Stimulated activated CD4-positive, alpha-beta T cell treated with anti-CD3 and anti-CD28 coated beads, Interleukin-2, amount 100 ng/mL, for 48 hours (primary cell): ENCODE measurements at regions not wholly inside any gene's neighbourhood (a gene's known extent, or its start where the extent isn't known, plus 50 kb on each side); places are given as distances from the start of the nearest gene placed in this dataset.

ENCODE experiments used
- DNase-seq, 2 donors: peaks; one replicate each; pipeline ENCODE4 v3.0.0-alpha.2; 2020

DNA sequence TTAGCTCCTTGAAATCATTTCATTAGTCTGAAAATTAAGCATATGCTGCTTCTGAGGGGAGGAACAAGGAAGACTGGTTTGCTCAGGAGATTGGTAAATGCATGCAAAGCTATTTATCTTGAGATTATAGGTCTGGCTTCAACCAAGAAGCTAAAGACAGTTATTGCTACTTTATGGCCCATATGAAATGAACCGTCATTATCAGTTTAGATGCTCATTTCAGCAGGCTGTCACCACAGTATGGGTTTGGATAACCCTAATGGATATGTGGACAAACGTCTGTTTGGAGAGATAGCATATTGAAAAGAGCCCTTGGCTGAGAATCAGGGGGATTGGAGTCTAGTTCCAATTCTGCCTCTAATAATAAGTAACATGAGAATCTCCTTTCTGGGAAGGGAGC is 922.6 kb downstream of the TUSC7 start:
- DNase-seq: no peak

DNA sequence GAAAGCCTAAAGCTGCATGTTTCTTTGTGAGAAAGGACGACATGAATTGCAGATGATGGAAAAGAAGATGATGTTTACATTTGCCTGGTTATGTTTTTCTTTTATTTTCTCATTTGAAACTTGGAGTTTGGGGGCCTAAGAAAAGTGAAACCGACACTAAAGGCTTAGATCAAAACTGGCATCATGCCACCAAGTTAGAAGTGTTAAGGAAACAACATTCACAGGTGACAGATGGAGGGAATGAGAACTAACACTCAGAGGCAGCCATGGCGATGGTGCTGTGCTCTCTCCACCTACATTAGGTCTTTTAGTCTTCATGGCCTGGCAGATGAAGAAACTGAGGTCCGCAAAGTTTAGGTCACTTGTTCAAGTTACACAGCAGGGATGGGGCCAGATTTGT is 923.6 kb downstream of the TUSC7 start:
- DNase-seq: no peak

DNA sequence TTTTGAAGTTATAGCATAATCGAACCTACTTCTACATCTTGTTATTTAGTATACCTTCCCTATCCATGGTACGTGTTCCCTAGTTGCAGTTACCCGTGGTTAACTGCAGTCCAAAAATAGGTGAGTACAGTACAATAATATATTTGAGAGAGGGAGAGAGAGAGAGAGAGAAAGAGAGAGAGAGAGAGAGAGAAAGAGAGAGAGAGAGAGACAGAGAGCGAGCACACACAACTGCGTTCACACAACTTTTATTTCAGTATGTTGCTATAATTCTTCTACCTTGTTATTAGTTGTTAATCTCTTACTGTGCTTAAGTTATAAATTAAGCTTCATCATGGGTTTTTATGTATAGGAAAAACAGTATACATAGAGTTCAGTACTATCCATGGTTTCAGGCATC is 928.1 kb downstream of the TUSC7 start:
- no peak for DNase-seq

DNA sequence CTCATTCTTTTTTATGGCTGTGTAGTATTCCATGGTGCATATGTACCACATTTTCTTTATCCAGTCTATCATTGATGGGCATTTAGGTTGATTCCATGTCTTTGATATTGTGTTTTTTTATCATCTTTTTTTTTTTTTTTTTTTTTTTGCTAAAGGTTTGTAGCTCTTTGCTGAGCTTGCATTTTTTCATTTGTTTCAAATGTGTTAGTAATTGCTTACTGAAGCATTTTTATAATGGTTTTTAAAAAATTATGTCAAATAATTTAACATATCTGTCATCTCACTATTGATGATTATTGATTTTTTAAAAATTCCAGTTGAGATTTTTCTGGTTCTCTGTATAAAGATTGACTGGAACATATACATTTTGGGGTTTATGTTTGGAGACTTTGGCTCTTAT is 934.6 kb downstream of the TUSC7 start:
- no peak for DNase-seq

DNA sequence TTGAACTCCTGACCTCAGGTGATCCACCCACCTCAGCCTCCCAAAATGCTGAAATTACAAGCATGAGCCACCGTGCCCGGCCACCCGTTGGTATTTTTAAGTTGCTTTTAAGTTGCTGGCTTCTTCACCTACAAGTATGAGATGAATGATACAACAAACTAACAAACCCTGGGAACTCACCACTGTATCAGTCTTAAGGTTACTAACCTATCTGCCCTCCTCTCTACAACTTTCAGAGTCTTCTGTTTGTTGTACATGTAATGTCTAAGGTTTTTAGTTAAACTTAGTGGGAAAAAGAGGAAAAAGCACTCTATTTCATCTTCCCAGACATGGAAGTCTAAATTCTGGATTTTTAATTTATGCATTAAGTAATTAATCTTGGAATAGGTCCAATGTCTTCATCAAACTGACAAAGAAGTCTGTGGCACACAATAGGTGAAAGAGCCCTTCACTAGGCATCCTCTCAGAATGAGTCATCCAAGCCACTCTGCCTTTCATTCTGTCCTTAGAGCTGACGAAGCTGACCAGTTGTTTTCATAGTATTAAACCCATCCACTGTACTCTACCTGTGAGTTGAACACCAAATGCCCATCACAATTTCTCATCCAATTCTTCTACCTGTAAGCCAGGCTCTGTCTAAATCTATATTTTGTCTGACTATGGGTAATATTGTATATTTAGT is 936.1 kb downstream of the TUSC7 start:
- DNase-seq: no peak

DNA sequence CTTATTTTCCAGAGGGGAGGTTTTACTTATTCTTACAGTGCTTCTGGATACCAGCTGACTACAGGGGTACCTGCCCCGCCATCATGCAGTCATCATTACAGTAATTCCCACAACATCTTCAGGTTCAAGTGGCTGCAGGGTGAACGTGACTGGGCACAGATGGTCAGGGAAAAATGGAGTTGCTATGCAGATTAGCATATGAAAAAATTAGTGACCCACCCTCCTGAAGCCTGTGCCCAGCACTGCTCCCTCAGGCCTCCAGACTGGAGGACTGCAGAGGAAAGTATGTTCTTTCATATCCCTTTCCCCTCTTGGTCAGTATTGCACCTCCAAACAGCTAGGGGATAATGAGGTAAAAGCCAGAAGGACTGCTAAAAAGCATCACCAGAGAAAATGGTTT is 937.9 kb downstream of the TUSC7 start:
- DNase-seq: no peak

DNA sequence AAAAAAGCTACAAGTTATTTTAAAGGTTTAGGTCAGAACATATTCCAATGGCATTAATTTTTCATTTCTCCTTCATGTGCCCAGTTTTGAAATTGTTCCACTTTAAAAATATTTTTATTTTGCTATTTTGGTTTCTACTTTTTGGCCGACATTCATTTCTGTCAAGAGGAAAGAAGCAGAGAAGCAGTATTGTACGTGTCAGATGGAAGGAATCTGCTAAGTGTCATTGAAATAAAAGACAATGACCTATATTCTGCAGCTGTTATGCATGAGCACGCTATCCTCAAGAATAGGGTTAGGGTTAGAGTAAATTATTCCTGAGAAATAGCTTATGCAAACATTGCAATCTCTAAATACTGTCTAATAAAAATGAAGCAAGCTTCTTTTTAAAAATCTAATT is 941.7 kb downstream of the TUSC7 start:
- no peak for DNase-seq

DNA sequence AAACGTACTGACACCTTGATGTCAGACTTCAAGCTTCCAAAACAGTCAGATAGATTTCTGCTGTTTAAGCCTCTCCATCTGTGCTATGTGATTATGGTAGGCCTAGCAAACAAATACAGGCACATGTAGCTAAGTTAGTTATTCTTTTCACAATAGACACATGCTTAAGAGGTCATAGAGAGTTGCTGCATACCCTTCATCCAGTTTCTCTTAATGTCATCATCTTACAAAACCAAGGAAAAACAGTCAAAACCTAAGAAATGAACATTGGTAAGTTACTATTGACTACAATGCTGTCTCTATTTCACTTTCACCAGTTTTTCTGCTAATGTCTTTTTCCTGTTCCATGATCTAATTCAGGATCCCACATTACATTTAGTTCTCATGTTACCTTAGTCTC is 946.8 kb downstream of the TUSC7 start:
- no peak for DNase-seq

DNA sequence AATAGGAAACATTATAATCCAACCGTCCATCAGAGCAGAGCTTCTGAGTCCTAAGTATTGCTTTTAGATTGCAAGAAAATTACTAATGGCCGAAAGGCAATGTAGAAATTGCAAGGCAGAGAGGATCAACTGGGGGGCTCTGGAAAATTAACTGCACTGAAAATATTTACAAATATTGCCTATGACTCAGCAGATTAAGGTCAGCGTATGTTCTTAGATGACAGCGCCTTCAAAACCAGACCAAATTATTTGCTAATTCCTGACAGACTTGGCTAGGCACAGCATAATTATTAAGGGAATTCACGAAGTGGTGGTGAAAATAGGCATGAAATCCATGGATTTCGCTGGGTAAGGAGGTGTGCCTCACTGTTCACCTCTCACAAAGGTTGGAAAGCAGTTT is 947.7 kb downstream of the TUSC7 start:
- no peak for DNase-seq

DNA sequence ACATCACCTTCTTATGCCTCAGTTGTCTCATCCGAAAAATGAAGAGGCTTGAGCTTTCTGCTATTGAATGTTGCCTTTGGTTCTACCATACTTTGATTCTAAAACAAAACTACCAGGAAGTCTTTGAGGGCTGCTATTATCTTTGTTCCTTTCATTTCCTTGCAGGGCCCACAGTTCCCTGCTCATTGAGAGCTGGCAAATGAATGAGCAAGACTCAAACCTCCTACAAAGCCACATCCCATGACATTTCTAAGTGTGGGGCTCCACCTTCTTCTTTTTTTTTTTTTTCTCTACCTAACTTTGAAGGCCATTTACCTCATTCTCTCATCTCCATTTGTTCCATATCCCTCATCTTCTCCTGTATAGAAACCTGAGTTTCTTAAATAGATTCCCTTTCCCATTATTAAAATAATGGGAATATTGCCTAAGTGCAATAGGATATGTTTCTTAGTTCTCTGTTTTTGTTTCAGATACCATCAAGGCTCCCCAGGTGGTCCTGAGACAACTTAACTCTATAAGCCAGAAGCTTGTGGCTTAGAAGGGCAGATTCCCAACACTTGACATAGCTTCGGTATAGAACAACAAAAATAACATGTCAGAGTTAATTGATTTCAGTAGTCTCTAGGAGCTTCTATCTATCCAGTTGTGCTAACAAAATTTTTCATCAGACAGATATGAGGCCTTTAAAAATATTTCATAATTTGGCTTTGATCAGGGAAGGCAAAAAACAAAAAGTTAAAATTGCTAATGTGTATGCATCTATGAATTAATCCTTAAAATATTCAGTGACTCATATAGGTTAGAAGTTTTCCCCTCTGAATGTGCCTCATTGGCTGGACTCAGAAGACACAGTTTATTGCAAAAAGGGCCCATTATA is 951.6 kb downstream of the TUSC7 start:
- no peak for DNase-seq

DNA sequence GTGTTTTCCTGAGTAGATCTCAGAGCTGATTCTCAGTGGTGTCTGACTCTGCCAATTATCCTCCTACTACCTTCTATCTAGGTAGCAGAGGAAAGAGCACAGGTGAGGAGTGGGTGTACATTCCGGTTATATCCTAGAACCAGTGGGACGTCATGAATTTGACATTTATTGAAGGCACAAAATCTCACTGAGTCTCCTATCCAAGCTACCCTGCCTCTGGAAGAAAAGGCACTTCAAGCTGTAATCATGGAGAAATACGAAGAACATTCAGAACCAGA is 952.2 kb downstream of the TUSC7 start:
- DNase-seq: no peak

DNA sequence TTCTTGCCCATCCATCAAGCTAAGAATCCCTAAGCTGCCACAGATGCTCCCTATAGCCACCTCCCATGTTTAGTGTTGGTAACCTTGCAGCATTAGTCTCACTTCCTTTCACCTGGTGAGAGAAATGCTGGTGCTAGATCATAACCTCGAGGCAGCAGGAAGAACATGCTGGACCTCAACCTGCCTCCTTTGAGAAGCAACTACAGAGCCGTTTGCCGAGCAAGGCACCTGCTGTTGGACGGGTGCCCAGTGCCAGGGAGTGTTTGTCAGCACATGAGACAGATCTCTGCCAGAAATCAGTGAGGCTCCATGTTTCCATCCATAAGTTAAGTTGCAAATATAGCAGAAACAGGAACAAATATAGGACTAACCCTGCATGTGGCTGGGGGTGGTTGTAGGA is 955.7 kb downstream of the TUSC7 start:
- DNase-seq: no peak

DNA sequence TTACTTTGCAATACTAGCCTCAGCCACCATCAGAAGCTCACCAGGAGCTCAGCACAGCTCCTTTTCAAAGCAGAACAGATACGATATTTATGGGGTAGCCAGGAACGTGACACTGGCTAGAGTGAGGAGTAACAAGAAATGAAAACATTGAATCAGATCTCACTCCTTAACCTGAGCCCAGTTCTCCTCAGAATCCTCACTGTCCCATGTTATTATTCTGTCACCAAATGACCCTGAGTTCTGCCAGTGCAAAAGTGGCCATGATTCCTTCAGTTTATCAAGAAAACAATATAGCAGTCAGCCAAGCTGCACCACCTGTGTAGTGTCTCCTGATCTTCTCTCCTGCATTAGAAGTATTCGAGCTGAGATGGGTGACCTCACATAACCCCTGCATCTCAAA is 956.7 kb downstream of the TUSC7 start:
- no peak for DNase-seq

DNA sequence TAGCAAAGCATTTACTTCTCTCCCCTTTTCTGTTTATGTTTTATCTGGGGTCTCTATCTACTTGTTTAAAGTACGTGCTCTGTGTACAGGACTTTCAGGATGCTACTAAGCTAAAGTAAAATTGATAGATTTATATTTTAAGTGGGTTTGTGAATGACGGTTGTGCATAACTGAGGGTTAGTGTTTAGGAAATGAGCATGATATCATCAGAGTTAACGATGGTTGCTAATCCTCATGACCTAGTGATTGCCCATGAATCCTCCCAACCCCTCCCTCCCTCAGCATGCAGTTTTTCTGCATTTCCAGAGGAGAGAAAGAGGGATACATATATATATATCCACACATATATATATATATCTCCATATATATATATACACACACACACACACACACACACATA is 957.2 kb downstream of the TUSC7 start:
- DNase-seq: no peak

DNA sequence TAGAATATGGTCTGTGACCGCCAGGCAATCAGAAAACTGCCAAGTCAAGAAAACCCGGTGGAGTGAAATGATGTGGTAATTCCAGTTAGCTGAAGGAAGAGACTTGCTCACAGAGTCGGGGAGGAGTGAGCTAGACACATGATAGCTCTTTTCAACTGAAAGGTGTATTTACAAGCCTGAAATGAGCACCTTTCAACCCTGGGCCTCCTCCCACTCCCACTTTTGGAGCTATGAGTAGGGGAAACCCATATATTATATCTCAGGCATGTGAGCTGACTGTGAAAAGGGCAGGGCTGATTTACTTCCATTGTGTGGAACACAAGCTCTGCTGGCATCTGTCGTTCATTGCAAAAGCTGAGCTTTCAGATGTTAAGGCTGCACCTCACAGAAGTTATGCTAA is 960.2 kb downstream of the TUSC7 start:
- DNase-seq: no peak

DNA sequence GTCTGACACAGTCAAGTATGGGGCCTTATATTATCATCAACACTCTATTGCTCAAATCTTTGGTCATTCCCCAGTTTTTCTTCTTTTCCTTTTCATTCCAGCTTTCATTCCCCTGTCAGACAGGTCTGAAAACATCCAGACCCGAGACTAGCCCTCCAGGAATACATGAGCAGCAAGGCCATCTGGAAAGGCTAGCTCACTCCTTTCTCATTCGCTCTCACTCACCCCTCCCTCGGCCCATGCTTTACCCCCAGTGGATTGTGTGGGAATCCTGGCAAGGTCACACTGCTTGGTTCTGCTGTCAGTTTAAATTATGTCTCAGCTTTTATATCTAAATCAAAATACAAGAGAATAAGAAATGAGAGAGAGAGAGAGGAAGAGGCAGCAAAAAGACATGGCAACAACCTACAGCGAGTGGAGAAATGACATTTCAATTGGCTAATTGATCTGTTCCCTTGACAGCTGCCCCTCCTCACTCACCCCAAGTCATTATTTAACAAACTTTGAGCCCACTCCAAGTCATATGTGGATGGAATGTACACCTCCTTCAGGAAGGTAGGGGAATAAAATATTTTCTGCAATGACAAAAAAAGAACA is 962.2 kb downstream of the TUSC7 start:
- DNase-seq: no peak

DNA sequence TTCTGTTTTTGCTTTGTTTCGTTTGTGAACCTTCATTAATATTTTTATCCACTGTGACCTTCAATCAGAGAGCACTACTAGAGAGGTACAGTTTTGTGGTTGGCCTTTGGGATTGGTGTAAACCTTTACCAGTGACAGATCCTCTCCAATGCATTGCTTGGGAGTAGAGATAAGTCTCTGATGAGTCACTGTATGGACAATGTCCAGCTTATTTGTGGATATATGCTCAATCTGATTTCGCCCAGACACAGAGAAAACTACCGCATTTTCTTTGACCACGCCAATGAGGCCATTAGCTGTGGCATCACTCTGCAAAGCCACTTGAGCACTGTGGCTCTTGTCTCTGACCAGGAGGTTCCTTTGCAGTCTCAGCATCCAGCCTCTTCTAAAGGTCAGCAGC is 964.7 kb downstream of the TUSC7 start:
- DNase-seq: no peak

DNA sequence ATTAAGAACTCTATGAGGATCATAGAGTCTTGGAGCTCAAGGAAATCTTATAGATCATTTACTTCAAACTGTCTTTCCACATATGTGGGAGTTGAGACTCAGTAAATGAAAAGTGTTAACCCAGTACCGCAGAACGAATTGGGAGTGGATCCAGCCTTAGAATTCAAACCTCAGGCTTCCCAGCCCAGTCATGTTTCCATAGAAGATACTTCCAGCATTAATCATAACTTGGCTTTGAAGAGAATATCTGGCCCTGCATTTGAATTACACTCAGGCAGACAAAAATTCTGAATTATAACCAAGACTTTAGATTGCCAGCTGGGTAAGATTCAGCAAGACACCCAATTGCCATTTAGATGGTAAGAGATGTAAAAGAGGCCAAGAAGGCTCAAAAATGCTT is 972.0 kb downstream of the TUSC7 start:
- no peak for DNase-seq

DNA sequence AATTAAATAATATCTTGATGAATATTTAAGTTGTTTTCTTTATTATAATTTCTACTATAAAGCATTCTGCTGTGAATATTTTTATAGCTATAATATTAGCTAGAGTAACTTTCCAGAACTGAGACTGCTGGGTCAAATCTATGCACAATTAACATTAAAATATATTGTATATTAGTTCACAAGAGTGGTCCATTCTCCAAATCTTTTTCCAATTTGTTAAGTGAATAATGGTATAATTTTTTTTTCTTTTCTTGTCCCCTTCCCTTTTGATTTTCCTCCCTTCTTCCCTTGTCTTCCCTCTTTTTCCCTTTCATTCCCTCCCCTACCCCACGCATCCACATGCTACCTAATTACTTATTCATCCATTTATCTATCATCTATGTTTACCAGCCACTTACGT is 977.5 kb downstream of the TUSC7 start:
- DNase-seq: no peak

DNA sequence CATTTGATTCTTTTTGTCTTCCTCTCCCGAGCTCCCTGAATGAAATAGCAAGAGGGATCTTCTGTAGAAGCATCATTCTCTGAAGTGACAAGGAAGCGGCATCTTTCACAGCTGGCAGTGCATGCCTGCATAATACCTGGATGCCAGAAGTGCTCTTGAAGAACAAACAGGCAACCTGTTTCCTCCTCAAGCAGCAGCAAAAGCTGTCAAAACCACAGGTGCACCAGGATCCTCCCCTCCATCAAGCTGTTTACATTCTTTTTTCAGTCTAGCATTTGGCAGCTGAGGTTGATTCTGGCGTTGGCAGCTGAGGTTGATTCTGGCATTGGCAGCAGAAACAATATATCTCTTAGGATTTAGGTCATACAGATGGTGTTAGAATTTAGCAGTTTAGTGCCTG is 979.0 kb downstream of the TUSC7 start:
- DNase-seq: no peak

DNA sequence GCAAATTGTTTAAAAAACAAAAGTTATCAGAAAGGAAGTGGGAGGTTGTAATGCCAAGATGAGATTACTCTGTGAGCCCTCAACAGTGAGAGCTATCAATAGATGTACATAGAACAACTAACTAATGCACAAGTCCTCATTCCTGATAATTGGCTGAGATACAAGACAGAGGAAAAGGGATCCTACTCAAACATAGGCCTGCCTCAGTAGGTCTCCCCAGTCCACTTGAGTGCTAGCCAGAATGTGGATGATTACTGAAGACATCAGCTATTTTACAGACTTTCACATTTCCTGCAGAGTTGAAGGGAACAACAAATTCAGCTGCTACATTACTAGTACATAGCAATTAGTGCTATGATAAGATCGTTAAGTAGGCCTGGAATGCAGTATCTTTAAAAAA is 981.9 kb downstream of the TUSC7 start:
- DNase-seq: no peak

DNA sequence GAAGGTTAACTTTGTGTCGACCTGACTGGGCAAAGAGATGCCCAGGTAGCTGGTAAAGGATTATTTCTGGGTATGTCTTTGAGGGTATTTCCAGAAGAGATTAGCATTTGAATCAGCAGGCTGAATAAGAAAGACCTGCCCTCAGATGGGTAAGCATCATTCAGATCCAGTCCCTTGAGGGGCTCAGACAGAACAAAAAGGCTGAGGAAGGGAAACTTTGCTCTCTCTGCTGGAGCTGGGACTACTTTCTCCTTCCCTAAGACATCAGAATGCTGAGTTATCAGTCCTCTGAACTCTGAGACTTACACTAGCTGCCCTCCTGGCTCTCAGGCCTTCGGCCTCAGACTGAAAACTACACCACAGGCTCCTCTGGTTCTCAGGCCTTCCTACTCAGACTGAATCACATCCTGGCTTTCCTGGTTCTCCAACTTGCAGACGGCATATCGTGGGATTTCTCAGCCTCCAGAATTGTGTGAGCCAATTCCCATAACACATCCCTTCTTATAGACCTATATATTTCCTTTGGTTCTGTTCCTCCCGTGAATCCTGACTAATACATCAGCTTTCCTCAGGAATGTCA is 982.9 kb downstream of the TUSC7 start:
- no peak for DNase-seq

DNA sequence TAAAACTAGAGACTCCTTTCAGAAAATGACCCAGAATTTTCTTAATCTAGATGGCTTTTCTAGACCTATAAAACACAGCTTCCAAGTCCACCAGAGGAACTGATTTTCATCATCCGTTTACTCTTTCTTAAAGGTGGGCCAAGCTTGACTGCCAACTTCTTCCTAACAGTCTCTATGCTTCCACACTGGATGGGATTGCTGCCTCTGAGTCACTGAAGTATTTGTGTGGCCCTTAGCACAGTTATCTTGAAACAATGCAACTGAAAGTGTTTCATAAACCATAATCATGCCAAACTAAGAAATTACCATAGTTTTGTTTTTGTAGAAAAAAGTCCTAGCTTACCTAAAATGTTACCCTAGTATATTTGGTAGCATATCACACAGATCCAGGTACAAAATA is 985.7 kb downstream of the TUSC7 start:
- DNase-seq: no peak
